Gastrocnemius medialis (tissue), 4 donors: ENCODE measurements at regions not wholly inside any gene's neighbourhood (a gene's known extent, or its start where the extent isn't known, plus 50 kb on each side); places are given as distances from the start of the nearest gene placed in this dataset.

Experiments
- CTCF ChIP-seq, 5 experiments: fragments of 450-650 bp in 3 of 5; fragments of 200-600 bp in 2 of 5; sonication (generic) in 2 of 5; IDR thresholded peaks in 4 of 5; conservative IDR thresholded peaks in 1 of 5; 1 replicate in 4 of 5; 2 replicates in 1 of 5; pipeline ENCODE4 v1.5.1; 2016 to 2019; ENCODE audit warnings: antibody characterized with exemption in 5 of 5, mild to moderate bottlenecking in 3 of 5, moderate library complexity in 3 of 5
- POLR2A ChIP-seq, 2 donors: fragments of 450-650 bp; IDR thresholded peaks; one replicate each; pipeline ENCODE4 v1.6.1; 2017; ENCODE audit warnings: antibody characterized with exemption in 2 of 2, mild to moderate bottlenecking in 2 of 2, moderate library complexity in 2 of 2

- TF ChIP-seq CTCF (IDR thresholded peaks at IDR 0.05 in 4 of 5, conservative IDR thresholded peaks at IDR 0.05 in 1 of 5) (no peak), POLR2A (IDR thresholded peaks at IDR 0.05) (no peak)
These were observed 697.5 kb downstream of the TMEM182 start for GRCh38 chr2:103459283-103459682.
